GM21737 (cell line): ENCODE measurements at regions not wholly inside any gene's neighbourhood (a gene's known extent, or its start where the extent isn't known, plus 50 kb on each side); places are given as distances from the start of the nearest gene placed in this dataset.
"Not testable (repeated sequence)": the region's sequence is repeated elsewhere in the genome, so short reads cannot be mapped to it uniquely, and the experiment has no call there.

Experiments used
- ATAC-seq: cut with Tn5 transposase; IDR thresholded peaks from one replicate; pipeline ENCODE4 v1.9.1; 2021; ENCODE audit warnings: mild to moderate bottlenecking, moderate library complexity; ENCODE audit not compliant: unreplicated experiment

- ATAC-seq: not testable (repeated sequence)
Observed at GRCh38 chr12:127608359-127608758, 658.6 kb upstream of the TMEM132C start.

- ATAC-seq: no peak
Observed at GRCh38 chr12:127613056-127613455, 653.9 kb upstream of the TMEM132C start.

- ATAC-seq: no peak
Observed at GRCh38 chr12:127619869-127620734, 646.9 kb upstream of the TMEM132C start.

GRCh38 chr12:127620735-127621355 is 646.1 kb upstream of the TMEM132C start:
- ATAC-seq: no peak

- ATAC-seq: no peak
Observed at GRCh38 chr12:127621366-127621765, 645.6 kb upstream of the TMEM132C start.

DNA sequence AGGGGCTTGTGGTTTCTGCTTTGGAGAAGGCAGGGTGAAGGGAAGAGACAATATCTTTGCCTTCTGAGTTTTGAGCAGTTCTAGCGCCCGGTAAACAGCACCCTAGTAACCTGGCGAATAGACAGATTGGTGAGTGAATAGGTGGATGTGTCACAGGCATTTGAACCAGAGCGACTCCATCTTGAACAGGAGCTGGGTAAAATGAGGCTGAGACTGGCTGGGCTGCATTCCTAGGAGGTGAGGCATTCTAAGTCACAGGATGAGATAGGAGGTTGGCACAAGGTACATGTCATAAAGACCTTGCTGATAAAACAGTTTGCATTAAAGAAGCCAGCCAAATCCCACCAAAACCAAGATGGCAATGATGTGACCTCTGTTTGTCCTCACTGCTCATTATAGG is 643.6 kb upstream of the TMEM132C start:
- no peak for ATAC-seq

DNA sequence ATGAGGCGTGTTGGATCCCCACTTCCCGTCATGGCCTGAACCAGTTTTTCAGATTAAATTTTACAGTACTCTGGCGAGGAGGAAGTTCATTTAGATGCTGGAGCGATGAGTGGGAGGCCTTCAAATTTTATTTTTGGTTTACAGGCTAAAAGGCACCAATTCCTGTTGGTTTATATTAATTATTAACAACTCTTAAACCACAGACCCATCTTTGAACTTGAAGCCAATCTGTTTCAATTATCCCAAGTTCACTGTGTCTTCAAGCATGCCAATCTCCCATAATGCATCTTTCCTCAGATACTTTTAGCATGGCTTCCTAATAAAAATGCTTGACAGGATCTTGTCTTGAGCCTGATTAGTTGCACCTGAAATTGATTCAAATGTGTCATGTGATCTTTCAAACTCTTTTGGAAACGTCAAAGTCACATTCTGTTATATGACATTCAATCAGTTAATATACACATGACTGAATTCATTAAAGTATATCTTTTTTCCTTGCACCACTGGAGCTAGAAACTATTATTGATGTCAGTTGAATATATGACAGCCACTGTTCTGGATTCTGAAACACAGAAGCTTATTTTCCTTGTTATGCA is 641.7 kb upstream of the TMEM132C start:
- no peak for ATAC-seq

GRCh38 chr12:127628645-127629044 is 638.3 kb upstream of the TMEM132C start:
- no peak for ATAC-seq

- ATAC-seq: no peak
Observed at GRCh38 chr12:127629066-127629820, 637.7 kb upstream of the TMEM132C start.

- no peak for ATAC-seq
Observed at GRCh38 chr12:127632461-127632860, 634.5 kb upstream of the TMEM132C start.

GRCh38 chr12:127635838-127636237 is 631.1 kb upstream of the TMEM132C start:
- ATAC-seq: no peak

GRCh38 chr12:127636882-127637281 is 630.1 kb upstream of the TMEM132C start:
- no peak for ATAC-seq

DNA sequence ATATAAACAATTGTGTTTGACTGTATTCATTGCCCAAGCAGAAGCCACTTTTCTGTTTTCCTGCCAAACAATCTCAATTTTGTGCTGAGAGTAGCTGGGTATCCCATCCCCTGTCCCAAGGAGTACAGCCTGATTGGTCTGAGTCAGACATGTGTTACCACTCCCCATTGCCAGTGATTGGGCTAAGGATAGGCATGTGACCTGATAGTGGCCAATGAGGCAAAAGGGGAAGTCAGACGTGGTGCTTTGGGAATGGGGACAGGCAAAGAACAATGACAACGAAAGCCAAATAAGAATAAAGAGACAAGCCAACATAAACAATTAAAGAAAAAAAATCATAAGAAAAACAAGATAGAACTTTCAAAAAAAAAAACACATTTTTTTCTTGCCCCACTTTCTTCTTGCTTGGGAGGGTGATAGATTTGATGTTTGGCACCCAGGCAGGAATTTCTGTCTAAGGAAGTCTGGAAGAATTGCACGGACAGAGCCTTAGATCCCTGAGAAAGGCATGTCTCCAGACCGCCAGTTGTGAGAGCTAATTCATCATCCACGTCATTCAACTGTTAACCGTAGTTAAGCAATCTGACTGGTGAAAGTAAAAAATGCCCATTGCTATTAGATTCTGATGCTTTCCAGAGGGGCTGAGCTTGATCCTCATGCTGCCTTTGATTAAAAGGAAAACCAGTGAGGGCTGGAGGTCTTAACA is 626.6 kb upstream of the TMEM132C start:
- ATAC-seq: no peak

- no peak for ATAC-seq
Observed at GRCh38 chr12:127642208-127642607, 624.8 kb upstream of the TMEM132C start.

DNA sequence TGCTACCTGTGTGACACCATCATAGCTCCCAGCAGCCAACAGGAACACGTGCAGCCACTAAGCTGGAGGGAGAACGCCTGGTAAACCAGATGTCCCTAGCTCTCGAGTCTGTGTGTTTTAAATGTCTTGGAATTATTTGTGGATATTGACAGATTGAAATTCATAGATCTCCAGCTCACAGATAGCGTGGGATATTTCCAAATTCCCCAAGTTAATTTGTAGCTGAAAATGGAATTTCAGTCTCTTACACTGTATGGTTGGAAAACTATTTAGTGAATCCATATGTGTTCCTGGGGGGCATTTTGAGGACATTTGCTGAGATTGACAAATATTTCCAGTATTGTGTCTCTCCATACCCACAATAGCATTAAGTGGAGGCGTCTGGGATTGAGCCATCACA is 618.6 kb upstream of the TMEM132C start:
- ATAC-seq: no peak

GRCh38 chr12:127649961-127650360 is 617.0 kb upstream of the TMEM132C start:
- ATAC-seq: no peak

DNA sequence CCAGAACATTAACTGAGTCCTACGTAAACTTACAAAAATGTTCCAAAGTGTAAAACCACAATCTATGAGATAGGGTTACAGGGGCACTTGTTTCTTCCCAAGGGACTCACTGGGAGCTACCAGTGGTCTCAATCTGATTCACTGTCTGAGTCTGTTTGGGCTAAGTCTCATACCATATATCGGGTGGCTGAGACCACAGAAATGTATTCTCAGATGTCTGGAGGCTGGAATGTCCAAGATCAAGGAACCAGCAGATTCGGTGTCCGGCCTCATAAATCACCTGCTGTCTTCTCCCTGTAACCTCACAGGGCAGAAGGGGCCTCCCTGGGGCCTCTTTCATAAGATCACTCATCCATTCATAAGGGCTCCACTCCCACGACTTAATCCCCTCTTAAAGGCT is 616.3 kb upstream of the TMEM132C start:
- no peak for ATAC-seq

DNA sequence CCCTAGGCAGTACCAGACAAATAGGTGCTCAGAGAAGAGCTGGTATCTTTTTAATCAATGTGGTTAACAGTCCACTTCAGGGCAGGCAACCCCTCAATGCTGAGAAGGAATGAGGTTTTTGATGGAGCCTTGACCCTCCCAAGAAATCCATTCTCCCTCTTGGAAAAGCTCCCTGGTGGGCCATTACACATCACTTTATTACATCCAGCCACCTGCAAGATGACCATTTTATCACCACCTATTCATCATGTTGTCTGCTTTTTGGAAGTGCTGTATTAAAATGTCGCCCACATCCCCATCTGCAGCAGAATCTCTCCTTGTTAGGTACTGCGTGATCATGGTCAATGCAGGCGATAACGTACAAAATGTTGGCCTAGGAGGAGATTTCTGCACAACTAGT is 614.7 kb upstream of the TMEM132C start:
- ATAC-seq: no peak

- no peak for ATAC-seq
Observed at GRCh38 chr12:127654383-127654985, 612.5 kb upstream of the TMEM132C start.

DNA sequence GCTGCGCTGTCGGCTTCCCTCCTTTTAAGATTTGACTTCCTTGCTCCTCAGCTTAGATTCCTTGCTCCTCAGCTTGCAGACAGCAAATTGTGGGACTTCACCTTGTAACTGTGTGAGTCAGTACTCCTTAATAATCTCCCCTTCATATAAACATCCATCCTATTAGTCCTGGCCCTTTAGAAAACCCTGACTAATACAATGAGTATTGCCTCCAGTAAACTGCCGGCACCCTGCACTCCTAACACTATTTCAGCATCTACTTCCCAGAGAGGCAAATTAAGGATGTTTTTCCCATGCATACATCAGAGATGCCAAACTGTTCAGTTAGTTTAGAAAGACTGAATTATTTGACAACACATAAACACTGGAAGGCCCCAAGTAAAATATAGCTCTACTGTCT is 611.3 kb upstream of the TMEM132C start:
- ATAC-seq: no peak
